ENCODE measurements at regions not wholly inside any gene's neighbourhood (a gene's known extent, or its start where the extent isn't known, plus 50 kb on each side); places are given as distances from the start of the nearest gene placed in this dataset.

DNA sequence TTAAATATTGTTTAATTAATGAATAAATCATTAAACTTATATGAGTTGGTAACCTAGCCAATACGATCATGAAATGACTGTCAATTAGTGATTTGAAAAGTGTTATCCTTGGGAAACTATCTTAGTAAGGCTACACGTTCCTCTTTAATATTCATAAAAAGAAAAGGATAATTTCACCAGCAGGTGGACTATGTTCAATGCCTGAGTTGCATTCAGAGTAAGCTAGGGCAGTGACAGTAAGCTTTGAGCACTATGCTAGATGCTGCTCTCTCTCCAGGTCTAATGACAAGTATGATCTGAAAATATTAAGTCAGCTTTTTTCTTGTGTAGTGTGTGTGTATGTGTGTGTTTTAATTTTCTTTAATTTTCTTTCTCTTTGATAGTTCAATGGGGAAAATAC, 486.3 kb upstream of the PCDH15 start:
- no peak overlapping the region for H3K9ac ChIP-seq
- H3K27me3 ChIP-seq: no peaks in the 10 kb centered on the region
- Mint-ChIP-seq H3K27me3 (ENCODE audit: insufficient read depth, low read depth) (no peaks in the 10 kb centered on the region), H3K36me3 (no peaks in the 10 kb centered on the region), H3K9me3 (peaks cover 10% of the 10 kb centered on the region), H3K4me1 (no peaks in the 10 kb centered on the region), H3K27ac (no peak overlapping the region), H3K4me3 (no peak overlapping the region)
- H3K4me3 ChIP-seq: no peak overlapping the region
- no peaks in the 10 kb centered on the region for H3K36me3 ChIP-seq
- H3K27ac ChIP-seq: no peak overlapping the region
- no peak for TF ChIP-seq EZH2phosphoT487 (IDR thresholded peaks at IDR 0.05)
- no peak for TF ChIP-seq EZH2 (IDR thresholded peaks at IDR 0.05)
- no peak for TF ChIP-seq CTCF (IDR thresholded peaks at IDR 0.05)
- no peaks in the 10 kb centered on the region for H3F3A ChIP-seq (ENCODE audit: low read depth)
- H3K4me1 ChIP-seq: no peaks in the 10 kb centered on the region
- no peak overlapping the region for H3K4me2 ChIP-seq
- no peaks in the 10 kb centered on the region for H4K20me1 ChIP-seq (ENCODE audit: low read depth)
- no peak overlapping the region for H2AFZ ChIP-seq (replicated peaks)
- no peaks in the 10 kb centered on the region for H3K9me3 ChIP-seq (ENCODE audit: low read depth)
- no peaks in the 10 kb centered on the region for H3K79me2 ChIP-seq (ENCODE audit: low read depth)
- DNase-seq (ENCODE audit: low spot score): no peak

- H3K27me3 Mint-ChIP-seq (ENCODE audit: insufficient read depth, low read depth): no peaks in the 10 kb centered on the region
- H2AFZ ChIP-seq (replicated peaks): no peak overlapping the region
- no peaks in the 10 kb centered on the region for H3F3A ChIP-seq (ENCODE audit: low read depth)
- no peaks in the 10 kb centered on the region for H3K27me3 ChIP-seq
- H3K9me3 Mint-ChIP-seq: no peaks in the 10 kb centered on the region
- H3K4me1 ChIP-seq: no peaks in the 10 kb centered on the region
- no peak overlapping the region for H3K4me3 ChIP-seq
- H3K4me1 Mint-ChIP-seq: no peaks in the 10 kb centered on the region
- no peak overlapping the region for H3K27ac ChIP-seq
- no peak overlapping the region for H3K9ac ChIP-seq
- no peak for DNase-seq (ENCODE audit: low spot score)
- no peaks in the 10 kb centered on the region for H3K9me3 ChIP-seq (ENCODE audit: low read depth)
- H4K20me1 ChIP-seq (ENCODE audit: low read depth): no peaks in the 10 kb centered on the region
- H3K4me3 Mint-ChIP-seq: no peak overlapping the region
- no peaks in the 10 kb centered on the region for H3K36me3 ChIP-seq
- no peaks in the 10 kb centered on the region for H3K79me2 ChIP-seq (ENCODE audit: low read depth)
- H3K27ac Mint-ChIP-seq: no peak overlapping the region
- no peak for TF ChIP-seq EZH2 (IDR thresholded peaks at IDR 0.05)
- TF ChIP-seq EZH2phosphoT487 (IDR thresholded peaks at IDR 0.05): no peak
- H3K4me2 ChIP-seq: no peak overlapping the region
- H3K36me3 Mint-ChIP-seq: no peaks in the 10 kb centered on the region
These were observed 482.0 kb upstream of the PCDH15 start for GRCh38 chr10:55283031-55283430.

- H3K9me3 Mint-ChIP-seq: no peaks in the 10 kb centered on the region
- Histone ChIP-seq H3K4me2 (no peak overlapping the region), H2AFZ (replicated peaks) (no peak overlapping the region), H3K27me3 (no peaks in the 10 kb centered on the region), H3F3A (ENCODE audit: low read depth) (no peaks in the 10 kb centered on the region), H3K4me1 (no peaks in the 10 kb centered on the region), H4K20me1 (ENCODE audit: low read depth) (no peaks in the 10 kb centered on the region), H3K27ac (no peak overlapping the region), H3K4me3 (no peak overlapping the region), H3K9ac (no peak overlapping the region), H3K36me3 (no peaks in the 10 kb centered on the region), H3K9me3 (ENCODE audit: low read depth) (no peaks in the 10 kb centered on the region), H3K79me2 (ENCODE audit: low read depth) (no peaks in the 10 kb centered on the region)
- no peaks in the 10 kb centered on the region for H3K36me3 Mint-ChIP-seq
- no peak for DNase-seq (ENCODE audit: low spot score)
- no peaks in the 10 kb centered on the region for H3K27me3 Mint-ChIP-seq (ENCODE audit: insufficient read depth, low read depth)
- H3K4me3 Mint-ChIP-seq: no peak overlapping the region
- H3K27ac Mint-ChIP-seq: no peak overlapping the region
- H3K4me1 Mint-ChIP-seq: no peaks in the 10 kb centered on the region
- TF ChIP-seq EZH2 (IDR thresholded peaks at IDR 0.05) (no peak), EZH2phosphoT487 (IDR thresholded peaks at IDR 0.05) (no peak), CTCF (IDR thresholded peaks at IDR 0.05) (no peak)
These were observed 479.7 kb upstream of the PCDH15 start for GRCh38 chr10:55280696-55281095.

DNA sequence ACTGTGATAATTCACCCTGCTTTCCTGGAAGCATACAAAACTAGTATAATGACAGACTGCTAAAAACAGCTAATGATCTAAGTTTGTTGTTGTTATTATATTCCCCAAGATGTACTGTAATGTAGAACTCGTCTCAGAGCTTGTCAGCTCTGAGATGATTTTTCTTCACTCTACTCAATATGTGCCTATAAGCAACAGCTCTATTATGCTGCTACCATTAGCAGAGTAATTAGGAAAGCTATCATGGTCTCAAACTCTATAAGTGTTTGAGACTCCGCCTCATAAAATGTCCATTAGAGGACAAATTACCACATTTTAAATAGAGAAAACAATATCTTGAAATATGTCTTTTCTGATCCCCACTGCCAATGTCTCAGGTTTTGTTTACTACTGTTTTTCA, 476.5 kb upstream of the PCDH15 start:
- Mint-ChIP-seq H3K27me3 (ENCODE audit: insufficient read depth, low read depth) (no peaks in the 10 kb centered on the region), H3K4me1 (no peaks in the 10 kb centered on the region), H3K36me3 (no peaks in the 10 kb centered on the region), H3K27ac (no peak overlapping the region), H3K4me3 (no peak overlapping the region), H3K9me3 (no peaks in the 10 kb centered on the region)
- TF ChIP-seq CTCF (IDR thresholded peaks at IDR 0.05): no peak
- no peak for TF ChIP-seq EZH2phosphoT487 (IDR thresholded peaks at IDR 0.05)
- TF ChIP-seq EZH2 (IDR thresholded peaks at IDR 0.05): no peak
- DNase-seq (ENCODE audit: low spot score): no peak
- no peaks in the 10 kb centered on the region for H3K79me2 ChIP-seq (ENCODE audit: low read depth)
- H3K36me3 ChIP-seq: no peaks in the 10 kb centered on the region
- H3K27me3 ChIP-seq: no peaks in the 10 kb centered on the region
- H3F3A ChIP-seq (ENCODE audit: low read depth): no peaks in the 10 kb centered on the region
- no peak overlapping the region for H3K4me3 ChIP-seq
- H4K20me1 ChIP-seq (ENCODE audit: low read depth): no peaks in the 10 kb centered on the region
- H3K4me1 ChIP-seq: no peaks in the 10 kb centered on the region
- H2AFZ ChIP-seq (replicated peaks): no peak overlapping the region
- H3K27ac ChIP-seq: no peak overlapping the region
- H3K4me2 ChIP-seq: no peak overlapping the region
- H3K9me3 ChIP-seq (ENCODE audit: low read depth): no peaks in the 10 kb centered on the region
- H3K9ac ChIP-seq: no peak overlapping the region

Measured in neural progenitor cell (in vitro differentiated cells).